A673 (cell line): ENCODE measurements at regions not wholly inside any gene's neighbourhood (a gene's known extent, or its start where the extent isn't known, plus 50 kb on each side); places are given as distances from the start of the nearest gene placed in this dataset.

Source experiments
- BruUV-seq: library from RNA; stranded (reverse); fragments of 400-500 nt; replicated peaks from 2 replicates; lab custom pipeline; 2021; lab: Mats Ljungman, UMichigan
- CTCF ChIA-PET: fragments of 300-600 bp; sonication (Branson Sonifier 250); formaldehyde crosslinking; loops from one replicate; lab custom pipeline; 2022; ENCODE audit warnings: antibody characterized with exemption; lab: Charles Lee
- POLR2A ChIA-PET: fragments of 300-600 bp; sonication (Branson Sonifier 250); formaldehyde crosslinking; loops from one replicate; lab custom pipeline; 2022; ENCODE audit warnings: antibody characterized with exemption; ENCODE audit not compliant: low non-redundant PET; lab: Charles Lee
- DNase-seq: peaks from one replicate; pipeline ENCODE4 v3.0.0-alpha.2; 2015; ENCODE audit warnings: low spot score
- H3K27ac ChIP-seq: fragments of 200-600 bp; sonication (generic); 2 replicates; pipeline ENCODE4 v1.5.1; 2016; ENCODE audit warnings: mixed run types, low read depth, mild to moderate bottlenecking, mixed read lengths, antibody characterized with exemption, low read length; ENCODE audit not compliant: poor library complexity, severe bottlenecking
- H3K27me3 ChIP-seq: fragments of 200-600 bp; sonication (generic); replicated peaks from 2 replicates; pipeline ENCODE4 v1.6.1; 2017; ENCODE audit warnings: mixed run types, low read depth, mild to moderate bottlenecking, mixed read lengths, antibody characterized with exemption, low read length; ENCODE audit not compliant: insufficient read depth, poor library complexity
- H3K36me3 ChIP-seq: fragments of 200-600 bp; sonication (generic); 2 replicates; pipeline ENCODE4 v1.6.1; 2016; ENCODE audit warnings: mixed run types, mild to moderate bottlenecking, mixed read lengths, antibody characterized with exemption, low read length; ENCODE audit not compliant: insufficient read depth, poor library complexity, severe bottlenecking
- H3K4me1 ChIP-seq: fragments of 200-600 bp; sonication (generic); 2 replicates; pipeline ENCODE4 v1.6.1; 2017; ENCODE audit warnings: mixed run types, mild to moderate bottlenecking, mixed read lengths, antibody characterized with exemption, low read length; ENCODE audit not compliant: insufficient read depth, poor library complexity, severe bottlenecking
- H3K4me3 ChIP-seq: fragments of 200-600 bp; sonication (generic); 2 replicates; pipeline ENCODE4 v1.5.1; 2016; ENCODE audit warnings: low read depth, mixed run types, mild to moderate bottlenecking, mixed read lengths, low read length; ENCODE audit not compliant: poor library complexity, severe bottlenecking
- H3K9me3 ChIP-seq: fragments of 200-600 bp; sonication (generic); 2 replicates; pipeline ENCODE4 v1.6.1; 2016; ENCODE audit warnings: mixed run types, low read depth, mild to moderate bottlenecking, mixed read lengths, antibody characterized with exemption, low read length; ENCODE audit not compliant: poor library complexity, severe bottlenecking
- EZH2 ChIP-seq: fragments of 200-600 bp; sonication (generic); IDR thresholded peaks from 2 replicates; pipeline ENCODE4 v1.6.1; 2017; ENCODE audit warnings: borderline replicate concordance, low read depth, mild to moderate bottlenecking, mixed read lengths, antibody characterized with exemption, low read length; ENCODE audit not compliant: poor library complexity, severe bottlenecking
- intact Hi-C: fragments of 100-400 bp; cut with micrococcal nuclease; formaldehyde crosslinking; loops from one replicate; pipeline ENCODE4 v1.10.0; 2022; ENCODE audit not compliant: unreplicated experiment
- TF ChIP-seq, protein P1 (sequence below): fragments of 300-800, 200-600 bp; sonication (generic); conservative IDR thresholded peaks from 2 replicates; pipeline ENCODE4 v1.5.1; 2017; ENCODE audit warnings: low read depth, mild to moderate bottlenecking, antibody characterized with exemption, low read length, moderate library complexity, mixed read lengths

DNA sequence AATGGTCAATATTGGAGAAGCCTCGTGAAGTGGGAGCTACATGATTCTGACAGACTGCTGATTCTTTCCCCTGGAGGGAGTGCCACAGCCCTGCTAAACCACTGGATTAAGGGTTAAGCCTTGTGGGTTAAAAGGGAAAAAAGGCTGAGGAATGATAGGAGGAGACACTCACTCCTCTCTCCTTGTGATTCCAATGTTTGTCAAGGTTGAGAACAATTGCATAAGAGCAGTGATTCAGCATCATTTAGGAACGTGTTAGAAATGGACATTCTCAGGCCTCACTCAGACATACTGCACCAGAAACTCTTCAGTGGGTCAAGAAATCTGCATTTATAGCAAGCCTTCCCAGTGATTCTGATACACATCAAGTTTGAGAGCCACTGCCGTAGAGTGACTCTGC lies 87.8 kb upstream of the GZMB start:
- TF ChIP-seq, protein P1, sequence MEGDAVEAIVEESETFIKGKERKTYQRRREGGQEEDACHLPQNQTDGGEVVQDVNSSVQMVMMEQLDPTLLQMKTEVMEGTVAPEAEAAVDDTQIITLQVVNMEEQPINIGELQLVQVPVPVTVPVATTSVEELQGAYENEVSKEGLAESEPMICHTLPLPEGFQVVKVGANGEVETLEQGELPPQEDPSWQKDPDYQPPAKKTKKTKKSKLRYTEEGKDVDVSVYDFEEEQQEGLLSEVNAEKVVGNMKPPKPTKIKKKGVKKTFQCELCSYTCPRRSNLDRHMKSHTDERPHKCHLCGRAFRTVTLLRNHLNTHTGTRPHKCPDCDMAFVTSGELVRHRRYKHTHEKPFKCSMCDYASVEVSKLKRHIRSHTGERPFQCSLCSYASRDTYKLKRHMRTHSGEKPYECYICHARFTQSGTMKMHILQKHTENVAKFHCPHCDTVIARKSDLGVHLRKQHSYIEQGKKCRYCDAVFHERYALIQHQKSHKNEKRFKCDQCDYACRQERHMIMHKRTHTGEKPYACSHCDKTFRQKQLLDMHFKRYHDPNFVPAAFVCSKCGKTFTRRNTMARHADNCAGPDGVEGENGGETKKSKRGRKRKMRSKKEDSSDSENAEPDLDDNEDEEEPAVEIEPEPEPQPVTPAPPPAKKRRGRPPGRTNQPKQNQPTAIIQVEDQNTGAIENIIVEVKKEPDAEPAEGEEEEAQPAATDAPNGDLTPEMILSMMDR, result no peak
- TF ChIP-seq EZH2, result no peak
- POLR2A ChIA-PET, result no interaction called here
- CTCF ChIA-PET, result no interaction called here
- intact Hi-C loops, result no loop called here
- Histone ChIP-seq H3K4me3 (no peak overlapping the region), H3K27me3 (peaks cover 11% of the 10 kb centered on the region), H3K4me1 (peaks cover 12% of the 10 kb centered on the region), H3K27ac (no peak overlapping the region), H3K36me3 (no peaks in the 10 kb centered on the region), H3K9me3 (no peaks in the 10 kb centered on the region)
- DNase-seq, result no peak
- no TSS peak for BruUV-seq

DNA sequence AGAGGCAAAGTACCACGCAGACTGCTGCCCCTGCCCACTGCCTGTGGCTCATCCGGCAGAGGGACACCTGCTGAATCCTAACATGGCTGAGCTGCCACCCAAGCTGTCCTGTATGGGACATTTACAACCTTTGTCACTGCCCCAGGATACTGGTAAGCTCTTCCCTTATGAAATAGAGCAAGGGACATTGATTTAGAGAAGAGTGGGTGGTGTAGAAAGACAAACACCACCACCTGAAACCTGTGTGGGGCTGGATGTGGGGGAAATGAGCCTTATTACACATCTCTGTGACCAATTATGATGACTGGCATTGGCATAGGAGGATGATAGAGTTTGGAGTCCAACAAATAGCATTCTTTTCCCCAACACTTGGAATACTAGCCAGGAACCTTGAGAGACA lies 81.2 kb upstream of the GZMB start:
- POLR2A ChIA-PET, result no interaction called here
- CTCF ChIA-PET, result no interaction called here
- H3K36me3 ChIP-seq, result no peaks in the 10 kb centered on the region
- H3K9me3 ChIP-seq, result no peaks in the 10 kb centered on the region
- no peak for TF ChIP-seq EZH2
- TF ChIP-seq, protein P1, result no peak
- intact Hi-C loops, result no loop called here
- H3K27ac ChIP-seq, result no peak overlapping the region
- H3K4me3 ChIP-seq, result no peak overlapping the region
- BruUV-seq, result no TSS peak
- H3K27me3 ChIP-seq, result peaks cover 11% of the 10 kb centered on the region
- no peak for DNase-seq
- H3K4me1 ChIP-seq, result no peaks in the 10 kb centered on the region

DNA sequence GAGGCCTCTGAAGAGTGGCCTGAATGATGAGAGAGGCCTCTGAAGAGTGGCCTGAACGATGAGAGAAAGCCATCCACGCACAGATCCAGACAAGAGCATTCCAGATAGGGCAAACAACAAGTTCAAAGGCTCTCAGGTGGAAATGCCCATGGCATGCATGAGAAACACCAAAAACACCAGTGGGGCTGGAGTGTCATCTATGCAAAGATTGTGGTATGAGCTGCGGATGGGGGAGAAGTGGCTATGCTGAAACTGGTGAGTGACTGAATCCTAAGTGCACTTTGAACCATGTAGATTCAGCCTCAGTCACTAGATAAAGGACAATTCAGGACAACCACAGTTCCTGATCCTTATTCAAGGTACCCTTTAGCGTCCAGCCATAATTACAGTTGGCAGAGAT lies 79.4 kb upstream of the GZMB start:
- H3K27me3 ChIP-seq, result peaks cover 11% of the 10 kb centered on the region
- BruUV-seq, result no TSS peak
- H3K27ac ChIP-seq, result no peak overlapping the region
- ChIA-PET CTCF (no interaction called here), POLR2A (no interaction called here)
- no peaks in the 10 kb centered on the region for H3K36me3 ChIP-seq
- no peaks in the 10 kb centered on the region for H3K4me1 ChIP-seq
- no peaks in the 10 kb centered on the region for H3K9me3 ChIP-seq
- TF ChIP-seq EZH2, result no peak
- TF ChIP-seq, protein P1, result no peak
- intact Hi-C loops, result no loop called here
- no peak for DNase-seq
- H3K4me3 ChIP-seq, result no peak overlapping the region
